IPS-20b (cell line): ENCODE measurements at regions not wholly inside any gene's neighbourhood (a gene's known extent, or its start where the extent isn't known, plus 50 kb on each side); places are given as distances from the start of the nearest gene placed in this dataset.
"Not testable (repeated sequence)": the region's sequence is repeated elsewhere in the genome, so short reads cannot be mapped to it uniquely, and the experiment has no call there.

ENCODE experiments used
- H3K27ac ChIP-seq: one replicate; pipeline ENCODE4 v1.5.1; 2013; ENCODE audit warnings: low read length
- H3K27me3 ChIP-seq: 2 replicates; pipeline ENCODE4 v1.6.1; 2013; ENCODE audit warnings: mild to moderate bottlenecking, low read length, inconsistent platforms; ENCODE audit not compliant: insufficient read depth
- H3K36me3 ChIP-seq: 2 replicates; pipeline ENCODE4 v1.6.1; 2013; ENCODE audit warnings: low read depth, mild to moderate bottlenecking, inconsistent platforms, low read length, moderate library complexity; ENCODE audit not compliant: insufficient read depth
- H3K4me1 ChIP-seq: 2 replicates; pipeline ENCODE4 v1.6.1; 2013; ENCODE audit warnings: mild to moderate bottlenecking, control low read depth, inconsistent platforms, low read length, moderate library complexity; ENCODE audit not compliant: insufficient read depth
- H3K4me3 ChIP-seq: 2 replicates; pipeline ENCODE4 v1.5.1; 2013; ENCODE audit warnings: mild to moderate bottlenecking, low read length, inconsistent platforms
- H3K9ac ChIP-seq: 2 replicates; pipeline ENCODE4 v1.6.1; 2013; ENCODE audit warnings: low read depth, mild to moderate bottlenecking, inconsistent platforms, low read length, moderate library complexity
- H3K9me3 ChIP-seq: 2 replicates; pipeline ENCODE4 v1.6.1; 2013; ENCODE audit warnings: mild to moderate bottlenecking, low read depth, low read length, inconsistent platforms; ENCODE audit not compliant: insufficient read depth

- H3K9ac ChIP-seq: no peak overlapping the region
- no peaks in the 10 kb centered on the region for H3K9me3 ChIP-seq
- no peak overlapping the region for H3K27ac ChIP-seq
- H3K27me3 ChIP-seq: no peaks in the 10 kb centered on the region
- no peaks in the 10 kb centered on the region for H3K36me3 ChIP-seq
- no peaks in the 10 kb centered on the region for H3K4me1 ChIP-seq
- H3K4me3 ChIP-seq: no peak overlapping the region
Measured at GRCh38 chr16:29237971-29238370, 168.5 kb downstream of the NPIPB11 start.

GRCh38 chr16:29237495-29237894, 169.0 kb downstream of the NPIPB11 start:
- not testable (repeated sequence) for H3K36me3 ChIP-seq, H3K27ac ChIP-seq, H3K4me3 ChIP-seq, H3K9me3 ChIP-seq, H3K27me3 ChIP-seq, H3K4me1 ChIP-seq, H3K9ac ChIP-seq

- not testable (repeated sequence) for H3K36me3 ChIP-seq, H3K4me1 ChIP-seq, H3K27me3 ChIP-seq, H3K27ac ChIP-seq, H3K4me3 ChIP-seq, H3K9ac ChIP-seq, H3K9me3 ChIP-seq
Measured at GRCh38 chr16:29237023-29237422, 169.5 kb downstream of the NPIPB11 start.

GRCh38 chr16:29235836-29236370, 170.6 kb downstream of the NPIPB11 start:
- H3K9ac ChIP-seq, H3K27me3 ChIP-seq, H3K9me3 ChIP-seq, H3K4me3 ChIP-seq, H3K27ac ChIP-seq, H3K4me1 ChIP-seq, H3K36me3 ChIP-seq: not testable (repeated sequence)

GRCh38 chr16:29234536-29235275, 171.8 kb downstream of the NPIPB11 start:
- not testable (repeated sequence) for H3K4me3 ChIP-seq, H3K27ac ChIP-seq, H3K36me3 ChIP-seq, H3K27me3 ChIP-seq, H3K4me1 ChIP-seq, H3K9me3 ChIP-seq, H3K9ac ChIP-seq

- not testable (repeated sequence) for H3K27me3 ChIP-seq, H3K4me1 ChIP-seq, H3K4me3 ChIP-seq, H3K9me3 ChIP-seq, H3K36me3 ChIP-seq, H3K9ac ChIP-seq, H3K27ac ChIP-seq
Measured at GRCh38 chr16:29233705-29234404, 172.7 kb downstream of the NPIPB11 start.

- H3K27ac ChIP-seq: no peak overlapping the region
- no peak overlapping the region for H3K4me3 ChIP-seq
- H3K27me3 ChIP-seq: no peaks in the 10 kb centered on the region
- H3K9me3 ChIP-seq: no peaks in the 10 kb centered on the region
- H3K9ac ChIP-seq: no peak overlapping the region
- H3K36me3 ChIP-seq: no peaks in the 10 kb centered on the region
- no peaks in the 10 kb centered on the region for H3K4me1 ChIP-seq
Measured at GRCh38 chr16:29232811-29233704, 173.5 kb downstream of the NPIPB11 start.

GRCh38 chr16:29232160-29232705, 174.3 kb downstream of the NPIPB11 start:
- H3K27me3 ChIP-seq, H3K9ac ChIP-seq, H3K4me3 ChIP-seq, H3K4me1 ChIP-seq, H3K9me3 ChIP-seq, H3K36me3 ChIP-seq, H3K27ac ChIP-seq: not testable (repeated sequence)

- Histone ChIP-seq H3K9ac (no peak overlapping the region), H3K9me3 (no peaks in the 10 kb centered on the region), H3K4me1 (no peaks in the 10 kb centered on the region), H3K27ac (no peak overlapping the region), H3K36me3 (no peaks in the 10 kb centered on the region), H3K4me3 (no peak overlapping the region), H3K27me3 (no peaks in the 10 kb centered on the region)
Measured at GRCh38 chr16:29231244-29231643, 175.3 kb downstream of the NPIPB11 start.

- Histone ChIP-seq H3K9me3 (no peaks in the 10 kb centered on the region), H3K36me3 (no peaks in the 10 kb centered on the region), H3K4me3 (no peak overlapping the region), H3K27ac (no peak overlapping the region), H3K9ac (no peak overlapping the region), H3K27me3 (no peaks in the 10 kb centered on the region), H3K4me1 (no peaks in the 10 kb centered on the region)
Measured at GRCh38 chr16:29230671-29231096, 175.8 kb downstream of the NPIPB11 start.

GRCh38 chr16:29230006-29230668, 176.4 kb downstream of the NPIPB11 start:
- not testable (repeated sequence) for H3K27me3 ChIP-seq, H3K4me3 ChIP-seq, H3K9ac ChIP-seq

More at GRCh38 chr16:29230006-29230668, 176.4 kb downstream of the NPIPB11 start:
- H3K27ac ChIP-seq, H3K4me1 ChIP-seq, H3K36me3 ChIP-seq, H3K9me3 ChIP-seq: not testable (repeated sequence)
